MM.1S (cell line): ENCODE measurements at regions not wholly inside any gene's neighbourhood (a gene's known extent, or its start where the extent isn't known, plus 50 kb on each side); places are given as distances from the start of the nearest gene placed in this dataset.

ENCODE experiments used
- DNase-seq: peaks from one replicate; pipeline ENCODE4 v3.0.0-alpha.2; 2015
- H2AFZ ChIP-seq: fragments of 300-600 bp; sonication (generic); 2 replicates; pipeline ENCODE4 v1.6.0; 2016; ENCODE audit warnings: antibody characterized with exemption, low read length
- H3F3A ChIP-seq: fragments of 300-600 bp; sonication (generic); 2 replicates; pipeline ENCODE4 v1.6.1; 2016; ENCODE audit warnings: mild to moderate bottlenecking, antibody characterized with exemption, low read length, moderate library complexity, mixed read lengths; ENCODE audit not compliant: insufficient read depth
- H3K27ac ChIP-seq: fragments of 300-600 bp; sonication (generic); 2 replicates; pipeline ENCODE4 v1.5.1; 2016; ENCODE audit warnings: mild to moderate bottlenecking, low read length
- H3K27me3 ChIP-seq: fragments of 300-600 bp; sonication (generic); replicated peaks from 2 replicates; pipeline ENCODE4 v1.6.0; 2016; ENCODE audit warnings: low read length; ENCODE audit not compliant: insufficient read depth
- H3K36me3 ChIP-seq: fragments of 300-600 bp; sonication (generic); replicated peaks from 2 replicates; pipeline ENCODE4 v1.6.1; 2016; ENCODE audit warnings: mild to moderate bottlenecking, low read length, mixed read lengths; ENCODE audit not compliant: insufficient read depth
- H3K4me1 ChIP-seq: fragments of 300-600 bp; sonication (generic); 2 replicates; pipeline ENCODE4 v1.6.1; 2016; ENCODE audit warnings: low read length, mixed read lengths
- H3K4me2 ChIP-seq: fragments of 300-600 bp; sonication (generic); 2 replicates; pipeline ENCODE4 v1.6.0; 2016; ENCODE audit warnings: low read depth, low read length
- H3K4me3 ChIP-seq: fragments of 300-600 bp; sonication (generic); 2 replicates; pipeline ENCODE4 v1.5.1; 2016; ENCODE audit warnings: low read length, mixed read lengths
- H3K79me2 ChIP-seq: fragments of 300-600 bp; sonication (generic); 2 replicates; pipeline ENCODE4 v1.6.1; 2016; ENCODE audit warnings: mixed run types, low read length, mixed read lengths
- H3K9ac ChIP-seq: fragments of 300-600 bp; sonication (generic); 2 replicates; pipeline ENCODE4 v1.6.1; 2016; ENCODE audit warnings: low read length, mixed read lengths
- H3K9me2 ChIP-seq: fragments of 300-600 bp; sonication (generic); replicated peaks from 2 replicates; pipeline ENCODE4 v1.6.1; 2016; ENCODE audit warnings: mild to moderate bottlenecking, low read length, mixed read lengths; ENCODE audit not compliant: insufficient read depth
- H3K9me3 ChIP-seq: fragments of 300-600 bp; sonication (generic); replicated peaks from 2 replicates; pipeline ENCODE4 v1.6.1; 2016; ENCODE audit warnings: mild to moderate bottlenecking, low read length, mixed read lengths; ENCODE audit not compliant: insufficient read depth
- H4K20me1 ChIP-seq: fragments of 300-600 bp; sonication (generic); 2 replicates; pipeline ENCODE4 v1.6.1; 2016; ENCODE audit warnings: mild to moderate bottlenecking, low read length, moderate library complexity, mixed read lengths; ENCODE audit not compliant: insufficient read depth
- EZH2 ChIP-seq: fragments of 300-600 bp; sonication (generic); optimal IDR thresholded peaks from 2 replicates; pipeline ENCODE3; 2017; ENCODE audit warnings: low read depth, mild to moderate bottlenecking, antibody characterized with exemption, low read length, mixed read lengths
- EZH2phosphoT487 ChIP-seq: fragments of 300-600 bp; sonication (generic); IDR thresholded peaks from 2 replicates; pipeline ENCODE4 v1.6.1; 2018; ENCODE audit warnings: antibody characterized with exemption, low read length
- TF ChIP-seq, protein P1 (sequence below): fragments of 300-600 bp; sonication (generic); IDR thresholded peaks from 2 replicates; pipeline ENCODE4 v1.5.1; 2016; ENCODE audit warnings: antibody characterized with exemption, low read length, mixed read lengths

DNA sequence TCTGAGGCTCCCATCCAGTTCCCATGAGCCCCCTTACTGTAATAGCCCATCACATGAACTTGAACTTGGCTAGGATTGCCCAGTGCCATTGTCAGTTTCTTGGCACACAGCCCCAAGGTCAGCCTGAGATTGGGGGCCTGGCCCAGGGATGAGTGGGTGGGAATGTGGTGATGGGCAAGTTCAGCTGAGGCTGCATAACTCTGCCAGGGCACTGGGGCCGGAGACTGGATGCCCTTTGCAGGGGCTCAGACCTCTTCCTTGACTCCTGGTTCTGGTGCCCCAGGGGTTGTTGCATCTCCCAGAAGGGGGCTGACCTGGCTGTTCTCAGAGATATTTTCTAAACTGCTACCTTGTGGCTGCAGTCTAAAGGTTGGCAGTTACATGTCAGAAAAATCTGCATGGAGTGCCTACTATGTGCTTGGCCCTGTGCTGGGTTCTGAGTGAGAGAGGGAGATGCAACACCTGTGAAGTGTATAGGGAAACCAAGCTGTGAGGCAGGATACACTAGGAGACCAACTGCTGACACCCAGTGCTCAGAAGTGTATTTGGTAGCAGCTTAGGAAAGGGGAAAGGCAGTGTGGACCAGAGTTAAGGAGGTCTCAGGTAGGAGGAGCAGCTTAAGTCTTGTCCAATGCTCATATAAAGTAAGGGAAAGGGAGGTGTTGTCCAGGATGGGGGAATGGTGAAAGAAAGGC is 74.8 kb upstream of the PRR23C start:
- Histone ChIP-seq H3K27me3 (no peaks in the 10 kb centered on the region), H3F3A (no peaks in the 10 kb centered on the region), H2AFZ (no peak overlapping the region), H3K9me2 (no peaks in the 10 kb centered on the region), H3K4me3 (no peak overlapping the region), H3K9me3 (no peaks in the 10 kb centered on the region), H3K4me2 (no peak overlapping the region), H3K79me2 (no peaks in the 10 kb centered on the region), H3K27ac (no peak overlapping the region), H3K4me1 (no peaks in the 10 kb centered on the region), H3K9ac (no peak overlapping the region), H4K20me1 (no peaks in the 10 kb centered on the region), H3K36me3 (no peaks in the 10 kb centered on the region)
- DNase-seq = no peak
- no peak for TF ChIP-seq EZH2
- TF ChIP-seq, protein P1, sequence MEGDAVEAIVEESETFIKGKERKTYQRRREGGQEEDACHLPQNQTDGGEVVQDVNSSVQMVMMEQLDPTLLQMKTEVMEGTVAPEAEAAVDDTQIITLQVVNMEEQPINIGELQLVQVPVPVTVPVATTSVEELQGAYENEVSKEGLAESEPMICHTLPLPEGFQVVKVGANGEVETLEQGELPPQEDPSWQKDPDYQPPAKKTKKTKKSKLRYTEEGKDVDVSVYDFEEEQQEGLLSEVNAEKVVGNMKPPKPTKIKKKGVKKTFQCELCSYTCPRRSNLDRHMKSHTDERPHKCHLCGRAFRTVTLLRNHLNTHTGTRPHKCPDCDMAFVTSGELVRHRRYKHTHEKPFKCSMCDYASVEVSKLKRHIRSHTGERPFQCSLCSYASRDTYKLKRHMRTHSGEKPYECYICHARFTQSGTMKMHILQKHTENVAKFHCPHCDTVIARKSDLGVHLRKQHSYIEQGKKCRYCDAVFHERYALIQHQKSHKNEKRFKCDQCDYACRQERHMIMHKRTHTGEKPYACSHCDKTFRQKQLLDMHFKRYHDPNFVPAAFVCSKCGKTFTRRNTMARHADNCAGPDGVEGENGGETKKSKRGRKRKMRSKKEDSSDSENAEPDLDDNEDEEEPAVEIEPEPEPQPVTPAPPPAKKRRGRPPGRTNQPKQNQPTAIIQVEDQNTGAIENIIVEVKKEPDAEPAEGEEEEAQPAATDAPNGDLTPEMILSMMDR = no peak
- TF ChIP-seq EZH2phosphoT487 = no peak

DNA sequence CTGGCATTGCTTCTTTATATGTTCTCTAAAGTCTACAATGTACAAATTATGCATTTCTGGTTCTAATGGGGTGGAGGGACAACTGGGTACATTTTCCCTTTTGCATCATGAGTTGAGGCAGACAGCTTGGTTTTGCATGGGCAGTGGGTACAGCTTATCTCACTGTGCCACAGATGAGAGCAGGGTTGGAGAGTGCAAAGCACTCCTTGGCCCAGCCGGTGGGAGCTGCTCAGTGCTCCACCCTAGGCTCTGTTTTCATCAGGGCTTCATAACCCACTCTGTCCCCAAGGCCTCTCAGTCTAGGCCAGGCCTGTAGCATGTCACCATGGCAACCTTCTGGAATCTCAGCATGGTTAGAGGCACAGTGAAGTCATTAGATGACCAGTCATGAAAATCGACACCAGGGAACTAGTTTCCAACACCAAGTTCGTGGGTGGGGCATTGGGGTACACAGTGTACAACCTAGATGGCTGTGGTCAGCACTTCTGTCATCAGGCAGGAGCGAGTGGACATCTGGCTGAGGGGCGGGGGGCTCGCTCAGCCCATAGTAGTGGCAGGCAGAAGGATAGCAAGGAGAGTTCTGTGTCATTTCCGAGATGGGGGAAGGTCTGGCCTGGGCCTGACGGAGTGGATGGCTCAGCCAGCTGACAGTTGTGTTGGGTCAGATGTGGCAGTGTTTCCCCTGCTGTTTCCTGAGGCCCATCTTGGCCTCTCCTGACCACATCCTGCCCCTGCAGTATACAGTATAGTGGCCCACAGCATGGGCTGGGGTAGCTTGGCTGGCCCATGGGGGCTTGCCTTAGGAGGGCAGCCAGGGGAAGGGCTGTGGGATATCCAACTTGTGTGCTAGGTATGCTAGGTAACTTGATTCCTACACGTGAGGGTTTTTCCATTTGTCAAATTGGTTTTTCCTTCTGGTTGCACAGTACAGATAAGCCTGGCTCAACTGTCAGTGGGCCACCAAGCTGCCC is 75.7 kb upstream of the PRR23C start:
- no peaks in the 10 kb centered on the region for H3K9me2 ChIP-seq
- H3K27me3 ChIP-seq = no peaks in the 10 kb centered on the region
- H3F3A ChIP-seq = no peaks in the 10 kb centered on the region
- TF ChIP-seq, protein P1 = no peak
- no peak for TF ChIP-seq EZH2phosphoT487
- TF ChIP-seq EZH2 = no peak
- no peak overlapping the region for H3K4me3 ChIP-seq
- H3K27ac ChIP-seq = no peak overlapping the region
- no peak overlapping the region for H3K4me2 ChIP-seq
- H3K4me1 ChIP-seq = no peaks in the 10 kb centered on the region
- no peak overlapping the region for H2AFZ ChIP-seq
- H3K36me3 ChIP-seq = no peaks in the 10 kb centered on the region
- no peak overlapping the region for H3K9ac ChIP-seq
- no peak for DNase-seq
- H4K20me1 ChIP-seq = no peaks in the 10 kb centered on the region
- no peaks in the 10 kb centered on the region for H3K9me3 ChIP-seq
- no peaks in the 10 kb centered on the region for H3K79me2 ChIP-seq

DNA sequence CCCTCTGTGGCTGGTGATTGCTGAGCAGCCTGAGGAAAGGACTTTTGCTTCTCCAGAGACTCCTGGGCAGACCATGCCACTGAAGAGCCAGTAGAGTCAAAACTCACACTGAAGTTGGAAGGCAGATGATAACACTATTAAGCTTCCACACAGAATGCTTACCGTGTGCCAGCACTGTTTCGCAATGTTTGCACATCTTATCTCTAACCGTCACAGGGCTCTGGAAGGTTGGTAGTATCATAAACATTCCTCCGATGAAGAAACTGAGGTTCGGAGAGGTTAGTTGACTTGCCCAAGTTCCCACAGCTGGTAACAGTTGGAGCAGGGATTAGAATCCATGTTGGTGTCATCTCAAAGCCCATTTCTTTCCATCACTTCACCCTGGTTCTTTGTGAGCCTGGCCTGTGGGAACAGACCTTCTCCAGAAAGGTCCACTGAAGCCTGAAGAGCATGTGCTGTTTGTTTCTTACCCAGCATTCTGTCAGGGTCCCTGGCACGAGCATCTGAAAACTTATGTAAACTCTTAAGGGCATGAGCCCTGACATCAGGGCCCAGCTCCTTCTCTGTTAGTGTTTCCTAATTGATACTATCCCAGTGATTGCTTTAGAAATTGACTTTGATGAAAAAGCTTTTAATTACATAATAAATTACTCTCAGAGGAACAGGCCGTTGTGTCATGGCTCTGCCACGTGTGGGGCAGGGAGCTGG is 77.0 kb upstream of the PRR23C start:
- TF ChIP-seq EZH2 = no peak
- TF ChIP-seq, protein P1 = no peak
- TF ChIP-seq EZH2phosphoT487 = no peak
- H3K9me3 ChIP-seq = no peaks in the 10 kb centered on the region
- H3K36me3 ChIP-seq = no peaks in the 10 kb centered on the region
- no peaks in the 10 kb centered on the region for H3K27me3 ChIP-seq
- no peak overlapping the region for H2AFZ ChIP-seq
- H3K27ac ChIP-seq = no peak overlapping the region
- H3K79me2 ChIP-seq = no peaks in the 10 kb centered on the region
- H4K20me1 ChIP-seq = no peaks in the 10 kb centered on the region
- DNase-seq = no peak
- H3K9me2 ChIP-seq = no peaks in the 10 kb centered on the region
- no peaks in the 10 kb centered on the region for H3F3A ChIP-seq
- no peak overlapping the region for H3K4me3 ChIP-seq
- H3K4me2 ChIP-seq = no peak overlapping the region
- no peak overlapping the region for H3K9ac ChIP-seq
- H3K4me1 ChIP-seq = no peaks in the 10 kb centered on the region
